Nucleus accumbens (tissue), 56 donors: ENCODE measurements at regions not wholly inside any gene's neighbourhood (a gene's known extent, or its start where the extent isn't known, plus 50 kb on each side); places are given as distances from the start of the nearest gene placed in this dataset.
"Not testable (repeated sequence)": the region's sequence is repeated elsewhere in the genome, so short reads cannot be mapped to it uniquely, and the experiment has no call there.

ENCODE experiments used
- DNase-seq, 56 donors: peaks; one replicate each; lab custom pipeline; 2025; lab: John Stamatoyannopoulos, UW

DNA sequence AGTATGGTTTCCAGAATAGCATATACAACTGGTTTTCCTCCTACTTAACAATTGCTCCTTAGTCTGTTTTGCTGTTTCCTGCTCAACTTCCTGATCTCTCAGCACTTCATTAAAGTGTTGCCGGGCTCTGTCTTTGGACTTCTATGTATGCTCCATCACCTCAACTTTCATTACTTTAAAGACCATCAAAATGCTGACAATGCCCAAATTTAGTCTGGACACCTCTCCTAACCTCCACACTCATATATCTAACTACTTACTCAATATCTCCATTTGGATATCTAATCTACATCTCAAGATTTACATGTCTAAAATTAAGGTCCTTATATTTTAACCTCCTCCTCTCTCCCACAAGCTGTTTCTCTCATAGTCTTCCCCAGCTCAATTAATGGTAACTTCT lies 54.4 kb upstream of the LGR5 start:
- DNase-seq, result no peak

DNA sequence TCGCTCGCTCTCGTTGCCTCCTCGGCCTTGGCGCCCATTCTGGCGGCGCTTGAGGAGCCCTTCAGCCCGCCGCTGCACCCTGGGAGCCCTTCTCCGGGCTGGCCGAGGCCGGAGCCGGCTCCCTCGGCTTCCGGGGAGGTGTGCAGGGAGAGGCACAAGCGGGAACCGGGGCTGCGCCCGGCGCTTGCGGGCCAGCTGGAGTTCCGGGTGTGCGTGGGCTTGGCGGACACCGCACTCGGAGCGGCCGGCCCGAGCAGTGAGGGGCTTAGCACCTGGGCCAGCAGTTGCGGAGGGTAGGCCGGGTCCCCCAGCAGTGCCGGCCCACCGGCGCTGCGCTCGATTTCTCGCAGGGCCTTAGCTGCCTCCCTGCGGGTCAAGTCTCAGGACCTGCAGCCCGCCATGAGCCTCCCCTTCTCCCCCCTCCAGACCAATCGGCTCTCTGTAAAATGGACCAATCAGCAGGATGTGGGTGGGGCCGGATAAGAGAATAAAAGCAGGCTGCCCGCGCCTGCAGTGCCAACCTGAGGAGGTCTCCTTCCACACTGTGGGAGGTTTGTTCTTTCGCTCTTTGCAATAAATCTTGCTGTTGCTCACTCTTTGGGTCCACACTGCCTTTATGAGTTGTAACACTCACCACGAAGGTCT lies 62.8 kb upstream of the LGR5 start:
- DNase-seq, result not testable (repeated sequence)

DNA sequence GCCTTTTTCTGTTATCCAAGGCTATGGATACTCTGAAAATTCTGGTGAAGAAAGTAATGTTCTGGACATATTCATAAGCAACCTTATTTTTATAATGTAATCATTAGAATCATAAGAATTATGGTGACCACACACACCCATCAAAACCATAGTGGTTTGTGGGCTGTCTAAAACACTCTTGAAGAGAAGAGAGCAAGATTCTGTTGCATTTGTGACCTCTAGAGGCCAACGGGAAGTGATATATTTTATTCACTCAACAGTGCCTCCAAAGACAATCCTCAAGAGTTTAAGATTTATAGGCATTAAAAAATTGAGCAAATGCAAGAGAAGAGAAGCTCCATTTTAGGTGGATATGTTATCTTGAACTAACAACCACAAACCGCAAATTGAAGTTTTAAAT lies 68.5 kb upstream of the LGR5 start:
- no peak for DNase-seq

DNA sequence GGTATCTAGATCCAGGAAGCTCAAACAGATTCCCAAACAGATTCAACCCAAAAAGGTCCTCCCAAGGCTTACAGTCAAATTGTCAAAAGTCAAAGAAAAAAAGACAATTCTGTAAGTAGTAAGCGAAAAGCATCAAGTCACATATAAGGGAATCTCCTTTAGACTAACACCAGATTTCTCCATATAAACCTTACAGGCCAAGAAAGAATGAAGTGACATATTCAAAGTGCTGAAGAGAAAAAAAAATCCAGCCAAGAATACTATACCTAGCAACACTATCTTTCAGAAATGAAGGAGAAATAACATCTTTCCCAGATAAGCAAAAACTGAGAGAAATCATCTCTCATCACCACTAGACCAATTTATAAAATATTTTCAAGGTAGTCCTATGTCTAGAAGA lies 79.6 kb upstream of the LGR5 start:
- DNase-seq, result no peak

DNA sequence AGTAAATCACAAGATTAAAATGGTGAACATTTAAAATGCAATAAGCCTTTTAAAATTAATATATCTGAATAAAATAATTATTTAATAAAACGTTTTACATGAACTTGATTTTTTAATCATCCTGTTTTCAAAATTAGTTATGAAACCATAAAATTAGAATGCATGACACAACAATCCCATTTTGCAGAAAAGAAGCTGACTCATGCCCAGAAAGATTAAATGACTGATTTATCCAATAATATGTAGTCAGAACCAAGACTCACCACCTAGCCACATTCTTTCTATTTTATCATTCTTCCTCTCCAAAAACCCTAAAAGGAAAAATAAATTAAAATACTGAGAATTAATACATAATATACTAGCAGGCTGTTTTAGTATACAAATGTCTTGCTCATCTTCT lies 83.0 kb upstream of the LGR5 start:
- no peak for DNase-seq

DNA sequence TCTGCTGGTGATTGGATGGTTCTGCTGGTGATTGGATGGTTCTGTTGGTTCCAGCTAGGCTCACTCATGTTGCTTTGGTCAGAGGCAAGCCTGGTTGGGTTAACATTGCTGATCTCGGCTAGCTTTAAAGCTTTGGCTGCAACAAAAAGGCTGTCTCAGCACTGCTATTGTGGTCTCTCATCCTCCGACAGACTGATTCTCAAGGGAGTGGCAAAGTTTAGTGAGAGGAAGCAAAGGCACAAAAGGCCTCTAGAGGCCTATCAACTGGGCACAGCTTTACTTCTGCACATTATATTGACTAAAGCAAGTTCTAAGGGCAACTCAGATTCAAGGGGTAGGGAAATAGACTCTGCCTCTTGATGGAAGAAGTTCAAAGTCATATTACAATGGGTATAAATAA lies 84.7 kb upstream of the LGR5 start:
- no peak for DNase-seq

DNA sequence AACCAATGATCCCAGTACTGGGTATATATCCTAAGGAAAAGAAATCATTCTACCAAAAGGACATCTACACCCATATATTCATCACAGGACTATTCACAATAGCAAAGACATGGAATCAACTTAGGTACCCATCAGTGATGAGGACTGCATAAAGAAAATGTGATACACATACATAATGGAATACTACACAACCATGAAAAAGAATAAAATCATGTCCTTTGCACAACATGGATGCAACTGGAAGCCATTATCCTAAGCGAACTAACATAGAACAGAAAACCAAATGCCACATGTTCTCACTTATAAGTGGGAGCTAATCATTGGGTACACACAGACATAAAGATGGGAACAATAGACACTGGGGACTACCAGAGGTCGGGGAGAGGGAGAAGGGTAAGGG lies 86.0 kb upstream of the LGR5 start:
- no peak for DNase-seq

DNA sequence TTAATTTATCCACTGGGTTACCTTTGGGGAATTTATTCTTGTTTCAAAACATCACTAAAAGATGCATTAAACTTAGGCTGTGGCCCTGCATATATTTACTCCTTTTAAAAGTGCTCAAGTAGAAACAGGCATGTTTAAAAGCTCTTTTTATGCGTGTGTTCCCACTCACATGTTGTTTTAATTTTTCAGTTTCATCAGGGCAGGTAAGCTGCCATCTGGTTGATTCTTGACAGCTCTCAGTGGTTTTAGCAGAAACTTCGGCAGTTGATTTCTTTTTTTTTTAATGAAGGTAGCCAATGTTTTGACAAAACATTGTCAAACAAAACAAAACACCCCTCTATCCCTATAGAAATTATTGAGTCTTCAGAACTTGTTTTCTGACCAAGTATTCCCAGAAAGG lies 89.6 kb upstream of the LGR5 start:
- DNase-seq, result no peak

DNA sequence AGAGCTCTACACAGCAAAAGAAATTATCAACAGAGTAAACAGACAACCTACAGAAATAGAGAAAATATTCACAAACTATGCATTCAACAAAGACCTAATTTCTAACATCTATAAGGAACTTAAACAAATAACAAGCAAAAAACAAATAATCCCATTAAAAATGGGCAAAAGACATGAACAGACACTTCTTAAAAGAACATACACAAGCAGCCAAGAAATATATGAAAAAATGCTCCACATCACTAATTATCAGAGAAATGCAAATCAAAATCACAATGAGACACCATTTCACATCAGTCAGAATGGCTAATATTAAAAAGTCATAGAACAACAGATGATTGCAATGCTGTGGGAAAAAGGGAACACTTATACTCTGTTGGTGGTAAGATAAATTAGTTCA lies 100.7 kb upstream of the LGR5 start:
- no peak for DNase-seq

DNA sequence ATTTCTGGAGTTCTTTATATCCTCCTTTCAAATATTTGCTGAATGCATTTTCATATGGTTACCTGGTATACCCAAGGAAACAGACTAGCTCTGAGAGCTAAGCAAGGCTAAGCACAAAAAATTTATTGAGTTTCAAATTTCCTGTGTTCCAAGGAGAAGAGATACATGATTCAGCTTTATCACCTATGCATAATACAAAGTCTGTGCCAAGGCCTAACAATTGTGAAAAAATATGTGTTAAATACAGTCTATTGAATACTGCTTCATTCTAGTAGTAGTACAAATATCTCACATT lies 103.7 kb upstream of the LGR5 start:
- no peak for DNase-seq

DNA sequence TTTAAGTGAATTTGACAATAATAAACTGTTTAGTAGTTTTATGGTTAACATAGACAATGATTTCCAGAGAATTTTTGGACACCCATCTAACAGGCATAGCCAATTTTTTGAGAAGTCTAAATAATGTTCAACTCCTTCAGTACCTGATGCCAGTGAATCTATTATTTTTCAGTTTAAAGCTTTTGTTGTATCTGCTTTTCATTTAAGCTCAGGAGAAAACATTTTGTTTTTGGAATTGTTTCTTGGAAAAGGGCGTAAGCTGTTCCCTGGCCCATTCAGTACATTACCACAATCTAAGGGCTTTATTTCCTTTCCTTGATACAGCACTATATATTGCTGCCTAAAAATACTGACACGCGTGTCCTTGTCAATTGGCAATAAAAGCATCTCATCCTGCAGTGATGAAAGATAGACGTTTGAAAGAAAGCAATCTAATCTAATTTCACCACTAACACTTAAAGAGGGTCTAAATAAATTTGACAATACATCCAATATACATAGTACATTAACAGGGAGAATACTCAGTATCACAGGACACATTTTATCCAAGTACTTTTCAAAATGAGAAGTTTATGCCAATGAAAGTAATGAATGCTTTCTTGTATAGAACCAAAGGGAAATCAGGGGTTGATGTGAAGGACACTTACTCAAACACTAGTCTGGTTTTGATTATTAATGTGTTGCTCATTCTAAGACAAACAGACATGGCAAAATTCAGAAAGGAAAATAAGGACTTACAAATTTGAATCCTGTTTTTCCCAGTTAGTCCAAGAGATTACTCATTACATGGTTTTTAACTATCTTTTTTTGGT lies 104.2 kb upstream of the LGR5 start:
- no peak for DNase-seq

DNA sequence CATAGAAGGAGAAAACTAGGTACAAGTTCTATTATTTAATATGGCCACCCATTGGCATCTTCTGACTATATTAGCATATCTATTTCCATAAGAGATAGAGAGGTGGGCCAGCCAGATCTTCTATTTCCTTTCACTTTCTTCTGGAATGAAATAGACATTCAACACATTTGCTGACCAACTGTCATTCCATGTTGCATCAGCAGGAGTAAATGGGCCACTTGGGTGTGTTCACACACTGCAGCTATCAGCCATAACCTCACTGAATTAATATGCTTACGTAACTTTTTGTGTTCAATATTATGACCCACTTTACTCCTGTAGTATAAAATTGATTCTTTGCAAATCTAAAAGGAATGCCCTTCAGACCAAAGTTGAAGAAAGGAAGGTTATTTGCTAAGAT lies 106.2 kb upstream of the LGR5 start:
- DNase-seq, result no peak

DNA sequence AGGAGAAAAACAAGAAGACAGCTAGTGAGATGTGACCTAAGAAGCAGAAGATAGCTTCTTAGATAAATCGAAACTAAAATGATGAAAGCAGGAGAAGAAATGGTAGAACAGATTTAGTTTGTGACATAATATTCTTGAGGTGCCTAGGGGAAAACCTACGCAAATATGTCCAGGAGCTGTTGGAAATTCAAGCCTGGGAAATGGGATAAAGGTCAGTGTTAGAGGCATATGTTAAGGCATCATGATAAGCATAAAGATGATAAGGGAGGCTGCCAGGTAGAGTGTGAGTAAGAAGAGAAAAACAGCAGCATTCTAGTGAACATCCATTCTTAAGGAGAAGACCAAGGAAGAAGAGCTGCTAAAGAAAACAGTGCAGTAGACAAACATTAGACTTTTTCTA lies 109.6 kb upstream of the LGR5 start:
- no peak for DNase-seq

DNA sequence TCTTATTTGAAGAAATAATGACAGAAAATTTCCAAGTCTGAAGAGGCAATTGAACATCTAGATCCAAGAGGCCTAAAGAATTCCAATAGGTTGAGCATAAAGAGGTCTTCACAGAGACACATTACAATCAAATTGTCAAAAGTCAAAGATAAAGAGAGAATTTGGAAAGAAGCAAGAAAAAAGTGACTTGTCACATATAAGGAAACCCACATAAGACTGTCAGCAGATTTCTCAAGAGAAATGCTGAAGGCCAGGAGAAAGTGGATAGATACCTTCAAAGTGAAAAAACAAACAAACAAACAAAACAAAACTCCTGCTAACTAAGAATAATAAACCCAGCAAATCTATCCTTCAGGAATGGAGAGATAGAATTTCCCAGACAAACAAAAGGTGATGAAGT lies 118.1 kb upstream of the LGR5 start:
- no peak for DNase-seq

DNA sequence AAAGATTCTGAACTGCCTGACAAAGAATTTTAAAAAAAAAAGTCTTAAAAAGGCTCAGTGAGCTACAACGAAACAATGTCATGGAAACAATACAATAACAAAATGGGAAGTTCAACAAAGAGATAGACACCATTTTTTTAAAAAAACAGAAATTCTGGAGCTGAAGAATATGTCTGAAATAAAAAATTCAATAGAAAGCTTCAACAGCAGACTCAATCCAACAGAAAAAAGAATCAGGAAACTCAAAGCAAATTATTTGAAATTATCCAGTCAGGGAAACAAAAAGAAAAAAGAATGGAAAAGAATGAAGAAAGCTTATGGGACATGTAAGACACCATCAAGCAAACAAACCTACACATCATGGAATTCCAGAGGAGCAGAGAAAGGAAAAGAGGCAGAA lies 118.5 kb upstream of the LGR5 start:
- DNase-seq, result no peak

DNA sequence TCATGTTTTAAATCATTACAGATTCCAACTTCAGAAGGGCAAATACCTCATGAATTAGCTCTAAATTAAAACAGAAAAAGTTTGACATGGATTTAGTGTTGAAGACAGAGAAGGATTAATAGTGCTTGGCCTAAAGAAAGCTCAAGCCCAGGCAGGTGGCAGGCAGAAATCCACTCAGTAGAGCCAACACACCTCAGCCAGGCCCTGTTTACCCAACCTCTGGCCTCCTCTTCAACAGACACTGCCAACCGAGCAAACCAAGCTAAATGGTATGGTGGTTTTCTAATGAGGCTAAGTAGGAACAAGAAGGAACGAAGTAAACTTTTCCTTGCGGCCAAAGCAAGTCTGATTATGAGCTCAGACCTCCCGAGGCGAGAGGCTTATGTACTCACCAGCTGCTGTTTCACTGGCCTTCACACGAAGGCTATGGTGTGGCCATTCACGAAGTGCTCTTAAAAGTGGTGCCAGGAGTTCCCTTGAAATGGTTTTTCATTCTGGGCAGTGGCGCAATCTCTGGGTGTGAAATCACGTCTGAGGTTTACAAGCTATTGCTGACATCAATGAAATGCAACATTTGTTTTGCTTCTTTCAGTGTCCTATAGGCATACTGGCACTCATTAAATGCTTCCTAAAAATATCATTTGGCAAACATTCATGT lies 124.1 kb upstream of the LGR5 start:
- DNase-seq, result no peak

DNA sequence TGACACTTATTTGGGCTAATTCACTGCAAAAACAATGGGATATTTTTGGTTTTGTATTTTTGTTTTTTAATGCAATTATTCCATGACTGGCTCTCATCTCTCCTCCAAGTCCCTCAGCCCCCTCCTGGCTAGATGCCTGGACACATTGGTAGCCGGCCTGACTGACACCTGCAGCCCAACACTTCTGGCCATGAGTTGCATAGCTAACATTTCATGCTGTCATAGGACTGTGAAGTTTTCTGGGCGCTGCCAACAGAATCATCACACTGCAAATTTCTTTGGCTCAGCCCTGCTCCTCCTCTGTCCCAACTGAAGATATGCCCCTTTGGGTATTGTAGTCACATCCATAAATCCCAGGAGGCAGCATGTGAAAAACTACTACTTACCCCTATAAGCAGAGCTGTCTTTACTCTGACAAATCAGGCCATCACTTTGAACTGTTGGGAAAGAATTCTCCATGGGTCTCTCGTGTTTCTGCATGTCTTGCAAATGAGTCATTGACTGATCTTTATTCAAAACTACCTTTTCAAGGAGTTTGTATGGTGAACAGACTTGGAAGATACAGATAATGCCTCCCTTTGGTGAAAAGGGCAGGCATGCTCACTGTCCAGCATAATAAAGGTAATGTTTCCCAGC lies 126.7 kb upstream of the LGR5 start:
- no peak for DNase-seq

DNA sequence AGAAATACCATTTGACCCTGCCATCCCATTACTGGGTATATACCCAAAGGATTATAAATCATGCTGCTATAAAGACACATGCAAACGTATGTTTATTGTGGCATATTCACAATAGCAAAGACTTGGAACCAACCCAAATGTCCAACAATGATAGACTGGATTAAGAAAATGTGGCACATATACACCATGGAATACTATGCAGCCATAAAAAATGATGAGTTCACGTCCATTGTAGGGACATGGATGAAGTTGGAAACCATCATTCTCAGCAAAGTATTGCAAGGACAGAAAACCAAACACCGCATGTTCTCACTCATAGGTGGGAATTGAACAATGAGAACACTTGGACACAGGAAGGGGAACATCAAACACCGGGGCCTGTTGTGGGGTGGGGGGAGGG lies 128.0 kb upstream of the LGR5 start:
- DNase-seq, result not testable (repeated sequence)

DNA sequence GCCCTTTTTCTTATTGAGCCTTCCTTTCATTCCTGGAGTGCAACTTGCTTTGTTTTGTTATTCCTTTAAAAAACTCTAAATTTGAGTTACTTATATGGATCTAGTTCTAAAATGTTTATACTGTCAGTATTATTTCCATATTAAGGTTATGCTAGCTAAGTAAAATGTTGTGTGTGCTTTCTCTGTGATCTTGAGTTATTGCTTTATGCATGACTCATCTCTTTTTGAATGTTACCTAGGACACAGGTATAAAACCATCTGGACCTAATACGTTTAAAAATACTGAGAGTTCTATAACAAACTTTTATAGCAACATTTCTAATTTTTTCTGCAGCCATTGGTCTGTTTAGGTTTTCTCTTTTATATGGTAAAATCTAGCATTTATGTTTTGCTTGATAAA lies 132.8 kb upstream of the LGR5 start:
- DNase-seq, result no peak

DNA sequence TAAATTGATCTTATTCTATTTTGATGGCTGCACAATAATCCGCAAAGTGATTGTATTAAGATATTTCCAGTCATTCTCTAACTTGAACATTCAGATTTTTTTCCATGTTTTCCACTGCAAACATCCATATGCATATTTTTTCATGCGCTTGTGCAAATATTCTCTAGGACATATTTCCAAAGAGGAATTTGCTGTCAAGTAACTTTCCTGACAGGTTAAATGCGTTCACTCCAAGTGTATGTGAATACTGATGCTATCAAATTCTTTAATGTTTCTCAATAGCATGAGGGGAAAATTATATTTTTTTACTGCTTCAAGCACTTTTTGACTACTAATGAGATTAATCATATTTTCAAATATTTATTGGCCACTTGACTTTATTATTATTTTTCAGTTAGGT lies 135.3 kb upstream of the LGR5 start:
- no peak for DNase-seq

DNA sequence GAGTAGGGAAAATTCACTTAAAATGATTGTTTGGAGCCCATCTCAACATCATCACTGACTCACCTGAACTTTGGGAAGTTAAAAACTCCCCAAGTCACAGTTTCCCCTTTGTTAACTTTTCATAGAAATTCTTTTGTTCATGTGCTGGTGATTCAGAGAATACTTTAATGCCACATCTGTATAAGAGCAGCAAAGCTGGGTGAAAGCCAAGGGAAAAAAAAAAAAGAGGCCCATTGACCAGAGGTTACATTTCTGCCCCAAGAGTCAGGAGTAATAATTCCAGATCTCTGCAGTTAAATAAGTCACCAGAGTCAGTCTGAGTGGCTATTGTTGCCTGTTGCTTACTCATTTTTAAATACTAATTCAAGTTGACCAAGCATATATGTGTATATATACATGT lies 136.4 kb upstream of the LGR5 start:
- DNase-seq, result no peak
